ENCODE measurements at regions not wholly inside any gene's neighbourhood (a gene's known extent, or its start where the extent isn't known, plus 50 kb on each side); places are given as distances from the start of the nearest gene placed in this dataset.
A peak's percentile ranks its signal among the peaks of the same experiment; 100 is the strongest.

GRCh38 chr4:104015680-104016079 is 295.9 kb upstream of the TACR3 start:
- no peak for TF ChIP-seq POLR2AphosphoS5 (IDR thresholded peaks at IDR 0.05)
- peak in 1 of 5 experiments; percentile 17 for TF ChIP-seq CTCF (IDR thresholded peaks at IDR 0.05)
- no peak for TF ChIP-seq POLR2A (IDR thresholded peaks at IDR 0.05)
- no peak for TF ChIP-seq EP300 (IDR thresholded peaks at IDR 0.05; ENCODE audit: low read depth)

Measured in transverse colon (tissue), 4 donors.